ENCODE measurements at regions not wholly inside any gene's neighbourhood (a gene's known extent, or its start where the extent isn't known, plus 50 kb on each side); places are given as distances from the start of the nearest gene placed in this dataset.
"Not testable (repeated sequence)": the region's sequence is repeated elsewhere in the genome, so short reads cannot be mapped to it uniquely, and the experiment has no call there.

DNA sequence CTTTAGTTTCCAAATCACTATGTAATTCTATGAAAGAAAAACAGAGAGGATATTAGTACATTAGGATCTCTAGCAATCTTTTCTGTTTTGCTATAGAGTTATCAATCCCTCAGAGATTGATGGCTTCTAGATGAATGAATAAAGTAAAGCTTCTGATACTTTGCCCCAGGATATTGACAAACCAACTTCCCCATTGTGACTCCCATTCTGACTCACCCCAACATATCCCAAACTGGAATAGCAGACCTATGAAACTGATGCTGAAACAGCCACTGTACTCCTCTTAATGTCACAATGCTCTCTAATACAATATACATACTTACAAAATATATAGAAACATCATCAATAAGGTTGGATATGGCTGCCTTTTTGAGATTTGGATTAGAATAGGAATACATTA lies 442.1 kb upstream of the NR5A2 start:
- no peak for DNase-seq (ENCODE audit: low read depth, low spot score)
- H3K4me3 ChIP-seq (ENCODE audit: low read depth, low read length): no peak overlapping the region
- in situ Hi-C loops (cut with HindIII; ENCODE audit: low sequenced_read_pairs): no loop called here
- TF ChIP-seq, protein P1, sequence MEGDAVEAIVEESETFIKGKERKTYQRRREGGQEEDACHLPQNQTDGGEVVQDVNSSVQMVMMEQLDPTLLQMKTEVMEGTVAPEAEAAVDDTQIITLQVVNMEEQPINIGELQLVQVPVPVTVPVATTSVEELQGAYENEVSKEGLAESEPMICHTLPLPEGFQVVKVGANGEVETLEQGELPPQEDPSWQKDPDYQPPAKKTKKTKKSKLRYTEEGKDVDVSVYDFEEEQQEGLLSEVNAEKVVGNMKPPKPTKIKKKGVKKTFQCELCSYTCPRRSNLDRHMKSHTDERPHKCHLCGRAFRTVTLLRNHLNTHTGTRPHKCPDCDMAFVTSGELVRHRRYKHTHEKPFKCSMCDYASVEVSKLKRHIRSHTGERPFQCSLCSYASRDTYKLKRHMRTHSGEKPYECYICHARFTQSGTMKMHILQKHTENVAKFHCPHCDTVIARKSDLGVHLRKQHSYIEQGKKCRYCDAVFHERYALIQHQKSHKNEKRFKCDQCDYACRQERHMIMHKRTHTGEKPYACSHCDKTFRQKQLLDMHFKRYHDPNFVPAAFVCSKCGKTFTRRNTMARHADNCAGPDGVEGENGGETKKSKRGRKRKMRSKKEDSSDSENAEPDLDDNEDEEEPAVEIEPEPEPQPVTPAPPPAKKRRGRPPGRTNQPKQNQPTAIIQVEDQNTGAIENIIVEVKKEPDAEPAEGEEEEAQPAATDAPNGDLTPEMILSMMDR (IDR thresholded peaks at IDR 0.05; ENCODE audit: low read depth, low read length): no peak

DNA sequence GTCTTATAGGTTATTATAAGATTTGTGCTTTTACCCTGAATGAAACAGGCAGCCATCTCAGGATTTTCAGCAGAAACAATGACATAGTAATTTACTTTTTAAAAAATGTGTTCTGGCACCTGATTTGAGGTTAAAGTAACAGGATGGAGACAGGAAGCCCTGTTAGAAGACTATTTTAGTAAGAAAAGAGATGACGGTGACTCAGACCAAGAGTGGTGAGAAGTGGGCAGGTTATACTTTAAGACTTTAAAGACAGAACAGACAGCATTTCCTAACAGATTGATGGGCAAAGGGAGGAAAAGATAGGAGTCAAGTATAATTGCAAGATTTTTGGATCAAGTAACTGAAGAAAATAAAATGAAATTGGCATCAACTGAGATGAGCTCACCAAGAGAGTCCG lies 436.8 kb upstream of the NR5A2 start:
- TF ChIP-seq, protein P1 (IDR thresholded peaks at IDR 0.05; ENCODE audit: low read depth, low read length): no peak
- in situ Hi-C loops (cut with HindIII; ENCODE audit: low sequenced_read_pairs): no loop called here
- no peak for DNase-seq (ENCODE audit: low read depth, low spot score)
- H3K4me3 ChIP-seq (ENCODE audit: low read depth, low read length): no peak overlapping the region

DNA sequence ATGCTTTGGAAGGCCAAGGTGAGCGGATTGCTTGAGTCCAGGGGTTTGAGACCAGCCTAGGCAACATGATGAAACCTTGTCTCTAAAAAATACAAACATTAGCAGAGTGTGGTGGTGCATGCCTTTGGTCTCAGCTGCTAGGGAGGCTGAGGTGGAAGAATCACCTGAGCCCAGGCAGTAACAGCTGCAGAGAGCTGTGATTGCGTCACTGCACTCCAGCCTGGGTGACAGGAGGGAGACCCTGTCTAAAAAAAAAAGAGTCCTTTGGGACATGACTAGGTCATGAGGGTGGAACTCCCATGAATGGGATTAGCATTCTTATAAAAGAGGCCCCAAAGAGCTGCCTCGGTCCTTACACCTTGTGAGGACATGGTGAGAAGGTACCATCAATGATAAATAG lies 436.0 kb upstream of the NR5A2 start:
- DNase-seq (ENCODE audit: low read depth, low spot score): no peak
- in situ Hi-C loops (cut with HindIII; ENCODE audit: low sequenced_read_pairs): no loop called here
- TF ChIP-seq, protein P1 (IDR thresholded peaks at IDR 0.05; ENCODE audit: low read depth, low read length): no peak
- H3K4me3 ChIP-seq (ENCODE audit: low read depth, low read length): no peak overlapping the region

DNA sequence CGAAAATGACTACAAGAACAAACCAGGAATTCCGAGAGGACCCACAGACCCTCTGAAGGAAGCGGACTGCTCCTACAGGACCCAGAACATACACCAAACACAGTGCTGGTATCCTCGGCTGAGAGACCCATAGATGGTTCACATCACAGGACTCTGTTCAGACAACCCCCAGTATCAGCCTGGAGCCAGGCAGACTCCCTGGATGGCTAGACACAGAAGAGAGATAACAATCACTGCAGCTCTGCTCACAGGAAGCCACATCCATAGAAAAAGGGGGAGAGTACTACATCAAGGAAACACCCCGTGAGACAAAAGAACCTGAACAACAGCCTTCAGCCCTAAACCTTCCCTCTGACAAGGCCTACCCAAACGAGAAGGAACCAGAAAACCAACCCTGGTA lies 434.0 kb upstream of the NR5A2 start:
- TF ChIP-seq, protein P1 (IDR thresholded peaks at IDR 0.05; ENCODE audit: low read depth, low read length): no peak
- DNase-seq (ENCODE audit: low read depth, low spot score): no peak
- in situ Hi-C loops (cut with HindIII; ENCODE audit: low sequenced_read_pairs): no loop called here
- no peak overlapping the region for H3K4me3 ChIP-seq (ENCODE audit: low read depth, low read length)

DNA sequence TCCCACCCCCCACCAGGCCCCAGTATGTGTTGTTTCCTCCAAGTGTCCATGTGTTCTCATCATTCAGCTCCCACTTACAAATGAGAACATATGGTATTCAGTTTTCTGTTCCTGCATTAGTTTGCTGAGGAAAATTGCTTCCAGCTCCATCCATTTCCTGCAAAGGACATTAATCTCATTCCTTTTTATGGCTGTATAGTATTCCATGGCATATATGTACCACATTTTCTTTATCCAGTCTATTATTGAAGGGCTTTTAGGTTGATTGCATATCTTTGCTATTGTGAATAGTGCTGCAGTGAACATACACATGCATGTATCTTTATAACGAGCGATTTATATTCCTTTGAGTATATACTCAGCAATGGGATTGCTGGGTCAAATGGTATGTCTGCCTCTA lies 431.1 kb upstream of the NR5A2 start:
- in situ Hi-C loops (cut with HindIII; ENCODE audit: low sequenced_read_pairs); DNase-seq (ENCODE audit: low read depth, low spot score); H3K4me3 ChIP-seq (ENCODE audit: low read depth, low read length): not testable (repeated sequence)

DNA sequence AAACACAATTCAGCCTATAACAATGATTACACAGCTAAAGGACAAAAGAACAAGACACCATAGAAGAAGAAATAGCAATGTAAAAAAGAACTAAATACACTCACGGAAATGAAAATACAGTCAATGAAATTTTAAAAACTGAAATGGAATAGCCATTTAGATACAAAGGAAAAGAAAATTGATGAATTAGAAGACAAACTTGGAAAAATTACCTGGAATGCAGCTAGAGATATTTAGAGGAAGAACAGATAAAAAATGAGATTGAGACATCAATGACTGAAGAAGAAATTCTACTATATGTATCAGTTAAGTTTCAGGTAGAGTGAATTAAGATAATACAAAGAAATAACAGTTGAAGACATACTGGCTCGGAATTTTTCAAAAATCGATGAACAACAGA lies 430.4 kb upstream of the NR5A2 start:
- TF ChIP-seq, protein P1 (IDR thresholded peaks at IDR 0.05; ENCODE audit: low read depth, low read length): no peak
- in situ Hi-C loops (cut with HindIII; ENCODE audit: low sequenced_read_pairs): no loop called here
- no peak overlapping the region for H3K4me3 ChIP-seq (ENCODE audit: low read depth, low read length)
- no peak for DNase-seq (ENCODE audit: low read depth, low spot score)

DNA sequence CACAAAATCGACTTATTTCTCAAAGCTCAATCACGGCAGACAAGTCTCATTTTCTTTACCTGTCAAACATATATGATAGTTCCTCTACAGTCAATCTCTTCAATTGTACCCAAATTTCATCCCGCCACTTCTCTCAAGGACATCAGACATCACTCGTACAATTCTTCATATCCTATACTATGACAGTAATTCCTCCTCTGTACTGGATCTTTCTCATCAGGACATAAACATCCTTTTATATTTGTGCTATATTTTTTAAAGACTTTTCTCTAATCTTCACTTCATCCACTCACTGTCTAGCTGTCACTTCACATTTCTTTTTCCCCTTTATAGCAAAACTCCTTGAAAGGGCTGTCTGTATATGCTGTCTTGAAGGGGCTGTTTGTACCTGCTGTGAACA lies 419.1 kb upstream of the NR5A2 start:
- TF ChIP-seq, protein P1 (IDR thresholded peaks at IDR 0.05; ENCODE audit: low read depth, low read length): no peak
- no peak overlapping the region for H3K4me3 ChIP-seq (ENCODE audit: low read depth, low read length)
- DNase-seq (ENCODE audit: low read depth, low spot score): no peak
- in situ Hi-C loops (cut with HindIII; ENCODE audit: low sequenced_read_pairs): no loop called here
